Retinal pigment epithelial cell (primary cell): ENCODE measurements at regions not wholly inside any gene's neighbourhood (a gene's known extent, or its start where the extent isn't known, plus 50 kb on each side); places are given as distances from the start of the nearest gene placed in this dataset.

Experiments used
- DNase-seq: peaks from one replicate; pipeline ENCODE4 v3.0.0-alpha.2; 2010; ENCODE audit warnings: low read depth
- H3K4me3 ChIP-seq: 2 replicates; pipeline ENCODE4 v1.5.1; 2011; ENCODE audit warnings: mild to moderate bottlenecking, low read length, control low read depth, moderate library complexity
- CTCF ChIP-seq: conservative IDR thresholded peaks from 2 replicates; pipeline ENCODE4 v1.5.1; 2011; ENCODE audit warnings: low read depth, low read length, control low read depth, inconsistent platforms

- DNase-seq, result no peak
- TF ChIP-seq CTCF, result no peak
- no peak overlapping the region for H3K4me3 ChIP-seq
Observed at GRCh38 chr7:12094365-12094921, 116.7 kb upstream of the TMEM106B start.

GRCh38 chr7:12102126-12102525 lies 109.0 kb upstream of the TMEM106B start:
- no peak for TF ChIP-seq CTCF
- DNase-seq, result no peak
- H3K4me3 ChIP-seq, result no peak overlapping the region

GRCh38 chr7:12102527-12102926 lies 108.6 kb upstream of the TMEM106B start:
- no peak for TF ChIP-seq CTCF
- DNase-seq, result no peak
- H3K4me3 ChIP-seq, result no peak overlapping the region

- no peak for DNase-seq
- no peak for TF ChIP-seq CTCF
- no peak overlapping the region for H3K4me3 ChIP-seq
Observed at GRCh38 chr7:12103948-12104347, 107.1 kb upstream of the TMEM106B start.

- no peak overlapping the region for H3K4me3 ChIP-seq
- no peak for DNase-seq
- no peak for TF ChIP-seq CTCF
Observed at GRCh38 chr7:12107381-12107780, 103.7 kb upstream of the TMEM106B start.

- no peak overlapping the region for H3K4me3 ChIP-seq
- no peak for TF ChIP-seq CTCF
- DNase-seq, result no peak
Observed at GRCh38 chr7:12107841-12108254, 103.2 kb upstream of the TMEM106B start.

- no peak for DNase-seq
- TF ChIP-seq CTCF, result no peak
- no peak overlapping the region for H3K4me3 ChIP-seq
Observed at GRCh38 chr7:12110425-12110824, 100.7 kb upstream of the TMEM106B start.
